GM19023 (cell line): ENCODE measurements at regions not wholly inside any gene's neighbourhood (a gene's known extent, or its start where the extent isn't known, plus 50 kb on each side); places are given as distances from the start of the nearest gene placed in this dataset.
"Not testable (repeated sequence)": the region's sequence is repeated elsewhere in the genome, so short reads cannot be mapped to it uniquely, and the experiment has no call there.

ENCODE experiments used
- ATAC-seq: cut with Tn5 transposase; IDR thresholded peaks from one replicate; pipeline ENCODE4 v1.9.1; 2021; ENCODE audit warnings: mild to moderate bottlenecking, moderate library complexity; ENCODE audit not compliant: unreplicated experiment

GRCh38 chr2:150860301-150860700, 372.8 kb upstream of the RND3 start:
- ATAC-seq, result no peak

- ATAC-seq, result no peak
These were observed 372.4 kb upstream of the RND3 start for GRCh38 chr2:150859877-150860276.

DNA sequence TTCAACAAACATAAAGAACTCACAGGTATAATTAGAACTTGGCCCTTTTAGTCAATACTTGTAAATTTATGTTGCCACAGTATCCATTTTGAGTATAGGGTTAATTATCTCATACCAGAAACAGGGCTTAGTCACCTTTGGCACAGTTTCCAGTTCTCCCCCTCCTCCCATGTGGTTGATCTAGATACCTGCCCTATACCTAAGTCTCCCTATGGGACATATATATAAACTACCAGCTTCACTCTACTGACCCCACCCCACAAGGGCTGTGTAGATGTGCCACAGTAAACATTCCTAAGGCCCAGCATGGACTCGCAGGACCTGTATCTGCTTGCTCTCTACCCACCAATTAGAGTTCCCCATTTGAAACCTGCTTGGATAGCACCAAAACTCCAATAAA, 371.7 kb upstream of the RND3 start:
- no peak for ATAC-seq

GRCh38 chr2:150858382-150858781, 370.9 kb upstream of the RND3 start:
- no peak for ATAC-seq

- ATAC-seq, result no peak
These were observed 369.3 kb upstream of the RND3 start for GRCh38 chr2:150856596-150857281.

DNA sequence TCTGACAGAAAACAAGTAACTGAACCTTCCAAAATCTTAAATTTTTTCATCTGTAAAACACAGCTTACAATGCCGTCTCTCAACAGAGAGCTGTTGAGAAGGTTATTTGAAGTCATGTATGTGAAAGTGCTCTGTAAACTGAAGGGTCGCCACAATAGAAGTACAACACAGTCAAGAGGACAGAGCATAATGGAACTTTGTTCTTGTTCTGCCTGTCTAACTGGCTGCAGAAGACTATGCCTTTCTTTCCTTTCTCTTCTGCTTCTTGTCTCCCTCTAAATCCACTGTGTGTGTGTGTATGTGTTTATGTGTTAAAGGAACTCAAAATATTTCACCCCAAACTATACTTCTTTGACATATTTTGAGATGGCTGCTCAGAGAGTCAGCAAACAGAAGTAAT, 365.8 kb upstream of the RND3 start:
- no peak for ATAC-seq

DNA sequence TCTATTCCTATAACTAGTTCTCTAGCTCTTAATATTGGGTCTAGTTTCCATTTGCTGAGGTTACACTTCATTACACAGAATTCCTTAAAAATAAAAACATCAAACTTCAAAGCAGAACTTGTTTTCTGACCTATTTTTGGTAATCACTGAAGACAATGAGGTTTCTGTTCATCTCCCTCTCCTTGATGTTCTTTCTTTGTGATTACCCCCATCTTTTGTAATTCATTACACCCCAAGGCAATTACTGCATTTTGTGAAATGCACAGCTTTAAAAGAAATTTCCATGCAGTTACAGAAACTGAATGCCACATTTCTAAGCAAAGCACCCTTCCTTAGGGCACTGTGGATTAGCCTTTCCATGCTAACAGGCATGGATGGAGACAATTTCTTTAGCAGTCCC, 363.2 kb upstream of the RND3 start:
- ATAC-seq, result no peak

GRCh38 chr2:150847578-150847977, 360.1 kb upstream of the RND3 start:
- ATAC-seq, result no peak

- ATAC-seq, result no peak
These were observed 359.2 kb upstream of the RND3 start for GRCh38 chr2:150846691-150847090.

DNA sequence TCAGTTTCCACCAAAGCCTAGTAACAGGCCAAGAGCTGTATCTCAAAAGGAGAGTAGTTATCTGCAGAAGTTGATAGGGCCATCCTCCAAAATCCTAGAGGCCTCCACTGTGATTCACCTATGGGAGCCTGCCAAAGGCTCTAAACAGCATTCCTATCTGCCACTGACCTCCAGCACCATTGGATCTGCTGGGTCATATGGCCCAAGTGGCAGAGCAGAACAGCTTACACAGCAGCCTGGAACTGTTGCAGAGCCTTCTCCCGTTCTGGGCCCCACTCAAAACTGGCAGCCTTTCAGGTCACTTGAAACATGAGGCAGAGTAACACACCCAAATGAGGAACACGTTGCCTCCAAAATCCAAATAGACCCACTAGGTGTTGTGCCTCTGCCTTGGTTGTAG, 345.2 kb upstream of the RND3 start:
- no peak for ATAC-seq

DNA sequence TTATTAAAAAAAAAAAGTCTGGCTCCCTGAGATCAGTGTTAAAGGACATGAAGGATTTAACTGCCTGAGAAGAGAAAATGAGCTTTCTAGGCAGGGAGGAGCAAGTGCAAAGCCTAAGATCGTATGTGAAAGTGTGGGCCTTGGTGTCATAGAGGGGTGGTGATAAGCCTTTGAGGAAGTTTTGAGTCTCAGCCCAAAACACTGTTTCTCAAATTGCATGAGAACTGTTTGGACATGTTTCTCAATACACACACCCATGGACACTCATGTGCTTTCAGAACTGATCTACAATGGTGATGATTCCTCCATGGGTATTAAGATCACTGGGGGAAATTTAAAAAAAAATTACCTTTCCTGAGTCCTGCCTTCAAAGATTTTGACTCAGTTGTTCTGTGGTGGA, 336.7 kb upstream of the RND3 start:
- no peak for ATAC-seq

GRCh38 chr2:150817422-150817821, 330.0 kb upstream of the RND3 start:
- no peak for ATAC-seq

GRCh38 chr2:150812664-150813367, 325.3 kb upstream of the RND3 start:
- ATAC-seq, result no peak

- ATAC-seq, result no peak
These were observed 324.6 kb upstream of the RND3 start for GRCh38 chr2:150812066-150812465.

GRCh38 chr2:150811259-150811855, 323.9 kb upstream of the RND3 start:
- no peak for ATAC-seq

- ATAC-seq, result no peak
These were observed 321.6 kb upstream of the RND3 start for GRCh38 chr2:150809103-150809502.

GRCh38 chr2:150806336-150806735, 318.9 kb upstream of the RND3 start:
- ATAC-seq, result no peak

- no peak for ATAC-seq
These were observed 316.4 kb upstream of the RND3 start for GRCh38 chr2:150803689-150804398.

DNA sequence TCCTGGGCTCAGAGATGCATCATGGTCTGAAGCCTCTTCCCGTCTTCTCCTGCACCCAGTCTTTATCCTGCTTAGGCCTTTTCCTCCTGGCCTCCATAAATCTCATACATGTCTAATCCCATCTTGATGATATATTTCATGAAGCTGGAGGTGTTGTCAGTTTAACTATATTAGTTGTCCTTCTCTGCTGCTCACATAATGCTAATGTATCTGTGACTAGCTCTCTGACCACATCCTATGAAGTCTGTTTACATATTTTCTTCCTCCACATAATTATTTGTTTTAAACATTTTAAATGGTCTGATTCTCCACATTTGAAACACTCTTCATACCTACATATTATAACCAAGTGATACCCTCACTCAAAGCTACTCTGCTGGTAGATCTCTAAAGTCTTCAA, 315.2 kb upstream of the RND3 start:
- no peak for ATAC-seq

GRCh38 chr2:150796236-150796635, 308.8 kb upstream of the RND3 start:
- ATAC-seq, result not testable (repeated sequence)

DNA sequence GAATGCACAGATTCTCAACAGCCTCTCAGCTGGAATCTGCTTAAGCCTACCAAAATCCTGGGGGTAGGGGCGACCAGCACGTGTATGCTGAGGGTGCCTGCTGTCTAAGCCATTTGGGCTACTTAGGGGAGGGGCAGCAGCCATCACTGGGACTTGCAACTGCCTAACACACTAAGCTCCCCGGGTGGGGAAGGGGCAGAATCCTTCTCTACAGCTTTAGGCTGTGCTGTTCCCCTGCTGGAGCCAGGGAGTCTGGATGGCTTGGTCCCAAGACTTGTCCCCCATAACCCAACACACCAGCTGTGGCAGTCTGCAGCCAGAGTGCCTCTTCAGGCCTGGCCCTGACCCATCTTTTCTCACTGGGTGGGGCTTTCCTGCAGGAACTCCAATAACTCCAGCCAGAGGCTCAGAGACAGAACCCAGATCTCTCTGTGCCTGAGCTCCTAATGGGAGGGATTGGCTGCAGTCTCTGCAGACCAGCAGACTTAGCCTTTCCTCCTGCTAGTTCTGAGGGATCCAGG, 305.4 kb upstream of the RND3 start:
- ATAC-seq, result no peak
